Activated CD4-positive, alpha-beta T cell treated with anti-CD3 and anti-CD28 coated beads for 24 hours (primary cell): ENCODE measurements at regions not wholly inside any gene's neighbourhood (a gene's known extent, or its start where the extent isn't known, plus 50 kb on each side); places are given as distances from the start of the nearest gene placed in this dataset.

ENCODE experiments used
- DNase-seq, 2 donors: peaks; one replicate each; pipeline ENCODE4 v3.0.0-alpha.2; 2020; ENCODE audit warnings: low read depth in 2 of 2

- DNase-seq: no peak
These were observed 512.2 kb downstream of the ZNF608 start for GRCh38 chr5:124234022-124234769.

- DNase-seq: no peak
These were observed 513.9 kb downstream of the ZNF608 start for GRCh38 chr5:124232515-124232914.

GRCh38 chr5:124231802-124232201, 514.6 kb downstream of the ZNF608 start:
- no peak for DNase-seq

- no peak for DNase-seq
These were observed 515.2 kb downstream of the ZNF608 start for GRCh38 chr5:124231230-124231629.

GRCh38 chr5:124230456-124230855, 516.0 kb downstream of the ZNF608 start:
- no peak for DNase-seq

GRCh38 chr5:124229352-124229751, 517.1 kb downstream of the ZNF608 start:
- no peak for DNase-seq

- DNase-seq: no peak
These were observed 518.5 kb downstream of the ZNF608 start for GRCh38 chr5:124227914-124228313.

- no peak for DNase-seq
These were observed 526.0 kb downstream of the ZNF608 start for GRCh38 chr5:124220418-124220817.

GRCh38 chr5:124212934-124213333, 533.5 kb downstream of the ZNF608 start:
- DNase-seq: no peak

GRCh38 chr5:124210111-124210910, 536.1 kb downstream of the ZNF608 start:
- DNase-seq: no peak

GRCh38 chr5:124207118-124207517, 539.3 kb downstream of the ZNF608 start:
- DNase-seq: no peak

GRCh38 chr5:124206540-124206939, 539.9 kb downstream of the ZNF608 start:
- no peak for DNase-seq

- no peak for DNase-seq
These were observed 543.1 kb downstream of the ZNF608 start for GRCh38 chr5:124203303-124203702.

GRCh38 chr5:124200381-124200780, 546.1 kb downstream of the ZNF608 start:
- no peak for DNase-seq

GRCh38 chr5:124199893-124200292, 546.5 kb downstream of the ZNF608 start:
- DNase-seq: no peak

- DNase-seq: no peak
These were observed 551.0 kb downstream of the ZNF608 start for GRCh38 chr5:124195411-124195810.

- no peak for DNase-seq
These were observed 552.2 kb downstream of the ZNF608 start for GRCh38 chr5:124194282-124194681.

GRCh38 chr5:124193371-124193789, 553.1 kb downstream of the ZNF608 start:
- no peak for DNase-seq

- no peak for DNase-seq
These were observed 553.7 kb downstream of the ZNF608 start for GRCh38 chr5:124192716-124193115.

GRCh38 chr5:124185716-124186115, 560.7 kb downstream of the ZNF608 start:
- DNase-seq: no peak

- DNase-seq: no peak
These were observed 564.3 kb downstream of the ZNF608 start for GRCh38 chr5:124182133-124182532.

- DNase-seq: no peak
These were observed 565.5 kb downstream of the ZNF608 start for GRCh38 chr5:124180875-124181461.
